ENCODE measurements at regions not wholly inside any gene's neighbourhood (a gene's known extent, or its start where the extent isn't known, plus 50 kb on each side); places are given as distances from the start of the nearest gene placed in this dataset.

DNA sequence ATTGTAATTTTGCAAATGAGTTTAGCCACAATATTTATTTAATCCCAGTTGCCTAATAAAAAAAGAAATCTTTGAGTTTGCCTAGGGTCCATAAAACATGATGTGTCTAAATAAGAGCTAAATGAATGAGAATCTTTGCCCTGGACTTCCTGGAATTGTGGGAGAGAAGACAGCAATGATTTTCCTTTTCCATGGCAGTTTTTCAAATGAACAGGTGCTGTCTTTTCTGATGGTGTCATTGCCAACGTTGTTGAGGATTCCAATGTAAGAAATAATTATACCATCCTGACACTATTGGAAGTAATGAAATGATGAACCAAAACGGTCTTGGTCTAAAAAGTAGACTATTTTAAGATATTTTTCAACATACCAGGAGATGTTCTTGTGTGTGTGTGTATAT is 984.7 kb upstream of the CELF2 start:
- Histone ChIP-seq H3K36me3 (ENCODE audit: control insufficient read depth, insufficient read depth, low read length) (no peaks in the 10 kb centered on the region), H3K27me3 (replicated peaks; ENCODE audit: control insufficient read depth, insufficient read depth, low read length) (no peaks in the 10 kb centered on the region), H3K9me3 (no peaks in the 10 kb centered on the region), H3K4me3 (ENCODE audit: low read depth, low read length) (no peak overlapping the region), H3K4me1 (no peaks in the 10 kb centered on the region)
- POLR2A ChIA-PET = no interaction called here
- no TSS peak for BruUV-seq (replicated peaks)
- CTCF ChIA-PET = no interaction called here
- intact Hi-C loops (cut with micrococcal nuclease; ENCODE audit: unreplicated experiment) = no loop called here
- H3K27ac Mint-ChIP-seq (ENCODE audit: unreplicated experiment) = no peak overlapping the region
- TF ChIP-seq, protein P1, sequence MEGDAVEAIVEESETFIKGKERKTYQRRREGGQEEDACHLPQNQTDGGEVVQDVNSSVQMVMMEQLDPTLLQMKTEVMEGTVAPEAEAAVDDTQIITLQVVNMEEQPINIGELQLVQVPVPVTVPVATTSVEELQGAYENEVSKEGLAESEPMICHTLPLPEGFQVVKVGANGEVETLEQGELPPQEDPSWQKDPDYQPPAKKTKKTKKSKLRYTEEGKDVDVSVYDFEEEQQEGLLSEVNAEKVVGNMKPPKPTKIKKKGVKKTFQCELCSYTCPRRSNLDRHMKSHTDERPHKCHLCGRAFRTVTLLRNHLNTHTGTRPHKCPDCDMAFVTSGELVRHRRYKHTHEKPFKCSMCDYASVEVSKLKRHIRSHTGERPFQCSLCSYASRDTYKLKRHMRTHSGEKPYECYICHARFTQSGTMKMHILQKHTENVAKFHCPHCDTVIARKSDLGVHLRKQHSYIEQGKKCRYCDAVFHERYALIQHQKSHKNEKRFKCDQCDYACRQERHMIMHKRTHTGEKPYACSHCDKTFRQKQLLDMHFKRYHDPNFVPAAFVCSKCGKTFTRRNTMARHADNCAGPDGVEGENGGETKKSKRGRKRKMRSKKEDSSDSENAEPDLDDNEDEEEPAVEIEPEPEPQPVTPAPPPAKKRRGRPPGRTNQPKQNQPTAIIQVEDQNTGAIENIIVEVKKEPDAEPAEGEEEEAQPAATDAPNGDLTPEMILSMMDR (IDR thresholded peaks at IDR 0.05; ENCODE audit: insufficient read depth in 1 of 2, low read depth in 1 of 2, low read length in 1 of 2, severe bottlenecking in 1 of 2, unreplicated experiment in 1 of 2) = no peak
- no peak for DNase-seq
- H3K9me3 Mint-ChIP-seq (ENCODE audit: unreplicated experiment) = no peaks in the 10 kb centered on the region
- H3K27me3 Mint-ChIP-seq (ENCODE audit: insufficient read depth, unreplicated experiment) = peaks cover 3% of the 10 kb centered on the region
- H3K36me3 Mint-ChIP-seq (ENCODE audit: insufficient read depth, unreplicated experiment) = no peaks in the 10 kb centered on the region
- H3K4me1 Mint-ChIP-seq (ENCODE audit: low read depth, unreplicated experiment) = no peaks in the 10 kb centered on the region
- no peak overlapping the region for H3K4me3 Mint-ChIP-seq (ENCODE audit: unreplicated experiment)

DNA sequence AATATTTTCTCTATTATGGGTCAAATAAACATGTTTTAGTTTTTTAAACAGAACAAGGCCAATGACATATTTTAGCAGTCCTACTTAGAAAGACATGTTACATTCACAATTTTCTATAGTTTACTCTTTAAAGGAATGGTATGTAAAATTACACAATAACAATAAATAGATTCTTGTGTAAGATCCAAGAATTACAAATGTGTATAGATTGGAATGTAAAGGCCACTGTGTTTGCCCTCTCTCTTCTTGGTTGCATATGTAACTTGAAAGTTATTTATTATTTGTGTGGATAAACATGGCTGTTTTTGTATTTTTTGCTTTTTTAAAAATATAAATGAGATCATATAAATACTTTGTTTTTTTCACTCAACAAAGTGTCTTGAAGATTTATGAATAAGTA is 979.3 kb upstream of the CELF2 start:
- H3K27me3 Mint-ChIP-seq (ENCODE audit: insufficient read depth, unreplicated experiment) = no peaks in the 10 kb centered on the region
- POLR2A ChIA-PET = no interaction called here
- H3K4me1 ChIP-seq = peaks cover 5% of the 10 kb centered on the region; the same call in 1 of the 2 replicates
- H3K36me3 Mint-ChIP-seq (ENCODE audit: insufficient read depth, unreplicated experiment) = no peaks in the 10 kb centered on the region
- no peak overlapping the region for H3K4me3 ChIP-seq (ENCODE audit: low read depth, low read length)
- no peaks in the 10 kb centered on the region for H3K9me3 Mint-ChIP-seq (ENCODE audit: unreplicated experiment)
- H3K4me1 Mint-ChIP-seq (ENCODE audit: low read depth, unreplicated experiment) = no peaks in the 10 kb centered on the region
- no peaks in the 10 kb centered on the region for H3K27me3 ChIP-seq (replicated peaks; ENCODE audit: control insufficient read depth, insufficient read depth, low read length)
- CTCF ChIA-PET = no interaction called here
- H3K9me3 ChIP-seq = no peaks in the 10 kb centered on the region
- intact Hi-C loops (cut with micrococcal nuclease; ENCODE audit: unreplicated experiment) = no loop called here
- BruUV-seq (replicated peaks) = no TSS peak
- H3K27ac Mint-ChIP-seq (ENCODE audit: unreplicated experiment) = no peak overlapping the region
- no peaks in the 10 kb centered on the region for H3K36me3 ChIP-seq (ENCODE audit: control insufficient read depth, insufficient read depth, low read length)
- no peak overlapping the region for H3K4me3 Mint-ChIP-seq (ENCODE audit: unreplicated experiment)
- TF ChIP-seq, protein P1 (IDR thresholded peaks at IDR 0.05; ENCODE audit: insufficient read depth in 1 of 2, low read depth in 1 of 2, low read length in 1 of 2, severe bottlenecking in 1 of 2, unreplicated experiment in 1 of 2) = no peak
- DNase-seq = no peak

DNA sequence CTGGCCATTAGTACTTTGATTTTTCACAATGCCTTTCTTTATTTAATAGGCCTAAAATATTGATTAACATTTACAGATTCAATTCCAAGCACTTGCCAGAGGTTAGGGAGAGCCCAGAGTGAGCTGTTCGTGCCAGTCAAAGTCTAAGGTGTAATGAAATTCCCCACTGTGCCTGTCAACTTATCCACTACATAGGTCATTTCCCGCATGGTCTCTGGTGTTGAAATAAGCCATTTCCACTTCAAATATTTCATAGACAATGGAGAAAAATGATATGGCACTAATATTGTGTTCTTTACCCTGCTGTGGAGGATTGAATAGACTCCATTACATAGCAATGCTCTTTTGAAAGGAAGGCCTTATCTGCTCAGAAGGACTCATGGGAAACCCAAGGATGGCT is 978.1 kb upstream of the CELF2 start:
- POLR2A ChIA-PET = no interaction called here
- TF ChIP-seq, protein P1 (IDR thresholded peaks at IDR 0.05; ENCODE audit: insufficient read depth in 1 of 2, low read depth in 1 of 2, low read length in 1 of 2, severe bottlenecking in 1 of 2, unreplicated experiment in 1 of 2) = no peak
- intact Hi-C loops (cut with micrococcal nuclease; ENCODE audit: unreplicated experiment) = no loop called here
- Mint-ChIP-seq H3K9me3 (ENCODE audit: unreplicated experiment) (no peaks in the 10 kb centered on the region), H3K4me3 (ENCODE audit: unreplicated experiment) (no peak overlapping the region), H3K27me3 (ENCODE audit: insufficient read depth, unreplicated experiment) (no peaks in the 10 kb centered on the region), H3K36me3 (ENCODE audit: insufficient read depth, unreplicated experiment) (no peaks in the 10 kb centered on the region), H3K27ac (ENCODE audit: unreplicated experiment) (no peak overlapping the region), H3K4me1 (ENCODE audit: low read depth, unreplicated experiment) (no peaks in the 10 kb centered on the region)
- no peaks in the 10 kb centered on the region for H3K36me3 ChIP-seq (ENCODE audit: control insufficient read depth, insufficient read depth, low read length)
- H3K9me3 ChIP-seq = no peaks in the 10 kb centered on the region
- BruUV-seq (replicated peaks) = no TSS peak
- CTCF ChIA-PET = no interaction called here
- no peak overlapping the region for H3K4me3 ChIP-seq (ENCODE audit: low read depth, low read length)
- H3K27me3 ChIP-seq (replicated peaks; ENCODE audit: control insufficient read depth, insufficient read depth, low read length) = no peaks in the 10 kb centered on the region
- DNase-seq = no peak
- H3K4me1 ChIP-seq = peaks cover 5% of the 10 kb centered on the region; the same call in 1 of the 2 replicates
